ENCODE measurements at regions not wholly inside any gene's neighbourhood (a gene's known extent, or its start where the extent isn't known, plus 50 kb on each side); places are given as distances from the start of the nearest gene placed in this dataset.

- TF ChIP-seq CTCF (IDR thresholded peaks at IDR 0.05 in 8 of 11, conservative IDR thresholded peaks at IDR 0.05 in 3 of 11) (no peak), POLR2AphosphoS5 (IDR thresholded peaks at IDR 0.05) (no peak)
Observed at GRCh38 chr6:147449405-147450161, 58.9 kb upstream of the SAMD5 start.
